ENCODE measurements at regions not wholly inside any gene's neighbourhood (a gene's known extent, or its start where the extent isn't known, plus 50 kb on each side); places are given as distances from the start of the nearest gene placed in this dataset.

- TF ChIP-seq, protein P1, sequence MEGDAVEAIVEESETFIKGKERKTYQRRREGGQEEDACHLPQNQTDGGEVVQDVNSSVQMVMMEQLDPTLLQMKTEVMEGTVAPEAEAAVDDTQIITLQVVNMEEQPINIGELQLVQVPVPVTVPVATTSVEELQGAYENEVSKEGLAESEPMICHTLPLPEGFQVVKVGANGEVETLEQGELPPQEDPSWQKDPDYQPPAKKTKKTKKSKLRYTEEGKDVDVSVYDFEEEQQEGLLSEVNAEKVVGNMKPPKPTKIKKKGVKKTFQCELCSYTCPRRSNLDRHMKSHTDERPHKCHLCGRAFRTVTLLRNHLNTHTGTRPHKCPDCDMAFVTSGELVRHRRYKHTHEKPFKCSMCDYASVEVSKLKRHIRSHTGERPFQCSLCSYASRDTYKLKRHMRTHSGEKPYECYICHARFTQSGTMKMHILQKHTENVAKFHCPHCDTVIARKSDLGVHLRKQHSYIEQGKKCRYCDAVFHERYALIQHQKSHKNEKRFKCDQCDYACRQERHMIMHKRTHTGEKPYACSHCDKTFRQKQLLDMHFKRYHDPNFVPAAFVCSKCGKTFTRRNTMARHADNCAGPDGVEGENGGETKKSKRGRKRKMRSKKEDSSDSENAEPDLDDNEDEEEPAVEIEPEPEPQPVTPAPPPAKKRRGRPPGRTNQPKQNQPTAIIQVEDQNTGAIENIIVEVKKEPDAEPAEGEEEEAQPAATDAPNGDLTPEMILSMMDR (IDR thresholded peaks at IDR 0.05): no peak
- no peak for TF ChIP-seq EZH2 (IDR thresholded peaks at IDR 0.05; ENCODE audit: borderline replicate concordance, insufficient read depth, low read depth, low read length, poor library complexity, severe bottlenecking)
Measured at GRCh38 chr9:95623640-95624039, 106.9 kb upstream of the PTCH1 start.
